Stimulated activated CD4-positive, alpha-beta T cell treated with anti-CD3 and anti-CD28 coated beads, Interleukin-1b, Interleukin-23, amount 100 ng/mL, for 48 hours (primary cell): ENCODE measurements at regions not wholly inside any gene's neighbourhood (a gene's known extent, or its start where the extent isn't known, plus 50 kb on each side); places are given as distances from the start of the nearest gene placed in this dataset.

Experiments
- DNase-seq: peaks from one replicate; pipeline ENCODE4 v3.0.0-alpha.2; 2020

DNA sequence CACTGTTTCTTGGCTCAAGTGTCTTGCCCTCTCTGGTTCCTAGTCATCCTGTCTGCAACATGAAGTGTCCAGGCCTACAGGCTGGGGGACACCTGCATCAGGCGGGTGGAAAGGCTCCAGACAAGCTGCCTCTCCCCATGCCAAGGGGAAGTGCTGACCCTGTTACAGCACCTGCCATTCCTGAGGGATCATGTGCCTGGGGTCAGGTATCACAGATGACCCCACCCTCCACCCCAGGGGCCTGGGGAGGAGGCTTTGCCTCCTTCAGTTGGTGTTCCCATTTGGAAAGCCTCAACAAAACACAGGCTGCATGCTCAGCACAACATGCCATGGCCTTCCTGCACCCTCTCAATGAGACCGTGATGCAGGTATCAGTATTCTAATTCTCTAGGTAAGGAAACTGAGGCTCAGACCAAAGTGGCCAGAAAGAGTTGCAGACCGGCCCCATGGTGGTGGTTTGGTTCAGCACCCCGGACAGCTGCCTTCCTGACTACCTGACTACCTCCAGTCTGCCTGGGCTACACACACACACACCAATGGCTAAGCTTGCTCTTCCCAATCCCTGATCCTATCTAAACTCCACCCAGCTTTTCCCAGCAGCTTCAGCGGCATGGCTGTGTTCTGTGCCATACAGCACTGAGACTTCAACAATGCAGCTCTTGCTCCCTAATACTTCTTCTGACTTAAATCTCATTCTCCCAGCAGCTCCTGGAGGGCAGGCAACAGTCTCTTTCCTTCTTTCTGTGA lies 69.7 kb upstream of the LINGO1 start:
- DNase-seq = no peak

DNA sequence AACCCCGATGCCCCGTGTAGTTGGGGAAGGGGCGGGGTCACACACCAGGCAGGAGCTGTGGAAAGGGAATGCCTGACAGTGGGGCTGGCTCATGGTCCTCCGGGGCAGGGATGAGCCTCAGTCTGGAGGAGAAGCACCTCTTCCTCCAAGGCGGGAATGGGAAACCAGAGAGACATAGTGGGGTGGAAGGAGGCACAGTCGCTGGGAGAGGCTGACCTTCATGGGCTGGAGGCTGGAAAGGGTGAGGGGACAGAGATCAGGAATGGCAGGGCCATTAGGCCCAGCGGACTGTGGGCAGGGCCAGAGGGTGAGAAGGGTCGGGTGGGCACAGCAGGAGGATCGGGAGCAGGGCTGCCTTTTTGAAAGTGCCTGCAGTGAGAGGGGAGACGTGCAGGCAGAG lies 65.8 kb upstream of the LINGO1 start:
- no peak for DNase-seq

DNA sequence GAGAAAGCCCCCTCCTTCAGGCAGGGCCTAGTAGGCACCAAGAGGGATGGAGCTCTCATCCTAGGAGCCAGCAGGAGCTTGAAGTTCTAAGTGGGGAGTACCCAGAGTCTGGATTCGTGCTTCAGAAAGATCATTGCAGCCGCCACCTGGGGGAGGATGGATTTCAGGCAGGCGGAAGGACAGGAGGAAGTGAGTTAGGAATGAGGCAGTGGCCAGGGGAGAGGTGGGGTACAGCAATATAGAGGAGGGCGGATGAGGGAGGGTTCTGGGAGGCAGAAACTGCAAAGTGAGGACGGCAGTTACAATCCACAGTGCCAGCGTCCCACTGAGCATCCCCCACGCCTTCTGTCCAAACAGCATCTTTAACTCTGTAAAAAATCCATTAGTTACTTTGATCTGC lies 65.2 kb upstream of the LINGO1 start:
- DNase-seq = no peak

- DNase-seq = no peak
These were observed 64.2 kb upstream of the LINGO1 start for GRCh38 chr15:77696871-77697270.

GRCh38 chr15:77695961-77696582 lies 63.4 kb upstream of the LINGO1 start:
- no peak for DNase-seq

DNA sequence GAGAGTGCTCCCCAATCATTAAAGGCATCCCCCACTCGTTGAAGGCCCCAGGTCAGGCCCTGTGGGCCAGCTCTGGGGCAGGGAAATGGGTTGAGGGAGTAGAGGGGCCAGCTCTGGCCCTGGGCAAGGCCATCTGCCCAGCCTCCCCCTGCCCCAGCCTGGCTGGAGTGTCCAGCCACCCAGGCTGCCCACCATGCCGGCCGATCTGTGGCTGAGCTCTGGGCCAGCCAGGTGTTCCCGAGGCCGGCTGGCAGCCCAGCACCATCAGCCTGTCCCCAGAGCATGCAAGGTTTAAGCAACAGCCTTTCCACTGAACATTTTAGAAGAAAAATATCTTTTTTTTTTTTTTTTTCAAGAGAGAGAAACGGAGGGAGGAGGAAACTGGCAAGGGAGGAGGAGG lies 62.8 kb upstream of the LINGO1 start:
- no peak for DNase-seq

DNA sequence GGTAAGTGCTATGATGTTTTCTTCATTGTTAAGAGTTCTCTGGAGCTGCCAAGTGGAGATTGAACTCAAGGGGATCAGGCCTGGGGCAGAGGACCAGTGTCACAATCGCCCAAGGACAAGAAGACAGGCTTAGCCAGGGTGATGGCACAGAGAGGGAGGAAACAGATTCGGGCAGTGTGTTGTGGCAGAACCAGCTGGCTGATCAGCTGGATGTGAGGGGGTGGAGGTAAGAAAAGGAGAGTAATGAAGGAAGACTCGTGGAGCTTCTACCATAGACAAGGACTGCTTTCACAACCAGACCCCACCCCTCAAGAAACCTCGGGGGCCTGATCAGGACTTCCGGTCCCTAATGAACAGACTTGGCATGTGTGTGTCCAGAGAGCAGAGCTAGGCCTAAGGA lies 60.9 kb upstream of the LINGO1 start:
- no peak for DNase-seq

DNA sequence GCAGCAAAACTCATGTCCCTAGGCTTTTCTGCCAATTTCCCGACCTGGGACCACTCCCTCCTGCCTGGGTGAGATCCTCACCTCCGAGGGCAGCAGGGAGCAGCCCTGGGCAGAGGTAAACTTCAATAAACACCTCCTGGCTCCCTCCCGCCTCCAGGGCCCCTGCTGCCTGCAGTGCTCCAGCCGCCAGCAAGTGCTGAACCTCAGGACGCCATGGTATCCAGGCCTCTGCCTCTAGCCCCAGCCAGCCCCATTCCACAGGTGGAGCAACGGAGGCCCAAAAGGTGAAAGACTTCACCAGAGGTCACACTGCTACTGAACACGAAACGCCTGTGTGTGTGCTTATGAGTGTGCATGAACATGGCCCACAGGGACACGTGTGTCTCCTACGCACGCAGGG lies 59.9 kb upstream of the LINGO1 start:
- DNase-seq = no peak

GRCh38 chr15:77691607-77692006 lies 58.9 kb upstream of the LINGO1 start:
- no peak for DNase-seq

GRCh38 chr15:77689821-77690220 lies 57.1 kb upstream of the LINGO1 start:
- DNase-seq = no peak

GRCh38 chr15:77688693-77689092 lies 56.0 kb upstream of the LINGO1 start:
- no peak for DNase-seq

- DNase-seq = no peak
These were observed 55.6 kb upstream of the LINGO1 start for GRCh38 chr15:77688266-77688665.

- DNase-seq = no peak
These were observed 52.5 kb upstream of the LINGO1 start for GRCh38 chr15:77685082-77685815.

DNA sequence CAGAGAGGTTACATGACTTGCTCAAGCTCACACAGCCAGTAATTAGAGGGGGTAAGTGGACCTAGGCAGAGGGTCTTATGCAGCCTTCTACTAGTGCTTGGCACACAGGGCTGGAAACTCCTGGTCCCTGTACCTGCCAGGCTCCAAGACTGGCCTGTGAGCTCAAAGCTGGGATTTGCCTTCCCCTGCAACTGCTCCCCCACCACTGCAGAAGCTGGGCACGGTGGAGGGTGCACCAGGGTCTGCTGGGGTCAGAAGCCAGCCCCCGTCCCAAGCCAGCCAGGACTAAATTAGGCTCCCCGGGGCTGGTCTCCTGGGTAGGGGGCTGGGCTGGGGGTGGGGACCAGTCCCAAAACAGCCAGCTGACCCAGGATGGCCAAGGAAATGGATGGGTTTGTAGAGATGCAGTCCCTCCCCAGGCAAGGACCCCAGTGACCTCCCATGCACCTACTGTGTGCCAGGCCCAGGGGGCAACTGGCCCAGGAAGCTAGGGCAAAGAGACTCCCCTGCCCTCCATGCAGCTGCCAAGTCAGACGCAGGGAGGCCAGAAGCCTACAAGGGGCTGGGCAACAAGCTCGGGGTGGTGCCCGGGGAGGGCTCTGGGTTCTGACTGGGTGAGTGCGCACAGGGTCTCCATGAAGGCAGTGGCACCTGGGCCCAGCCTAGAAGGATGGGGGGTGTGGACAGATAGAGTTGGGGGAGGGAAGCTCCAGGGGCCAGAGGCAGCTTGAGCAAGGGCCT lies 51.8 kb upstream of the LINGO1 start:
- DNase-seq = no peak

DNA sequence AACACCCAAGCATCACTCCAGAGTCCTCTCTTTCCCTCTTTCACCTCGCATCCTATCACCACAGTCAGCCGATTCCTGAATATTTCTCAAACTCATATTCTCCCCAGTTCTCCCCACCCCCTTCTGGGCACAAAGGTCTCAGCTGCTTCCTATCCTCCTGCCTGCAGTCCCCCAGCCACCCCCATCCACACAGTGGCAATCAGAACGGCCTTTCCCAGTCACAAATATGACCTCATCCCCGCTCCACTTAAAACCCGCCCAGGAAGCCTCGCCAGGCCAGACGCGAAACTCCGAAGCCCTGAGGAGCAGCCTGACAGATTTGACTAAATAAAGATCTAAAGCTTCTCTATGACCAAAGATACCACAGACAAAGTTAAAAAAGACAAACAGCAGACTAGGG lies 49.9 kb upstream of the LINGO1 start:
- no peak for DNase-seq
